HG03378 (cell line): ENCODE measurements at regions not wholly inside any gene's neighbourhood (a gene's known extent, or its start where the extent isn't known, plus 50 kb on each side); places are given as distances from the start of the nearest gene placed in this dataset.
"Not testable (repeated sequence)": the region's sequence is repeated elsewhere in the genome, so short reads cannot be mapped to it uniquely, and the experiment has no call there.

ENCODE experiments used
- ATAC-seq: cut with Tn5 transposase; IDR thresholded peaks from one replicate; pipeline ENCODE4 v1.9.1; 2021; ENCODE audit warnings: mild to moderate bottlenecking, moderate library complexity; ENCODE audit not compliant: unreplicated experiment

GRCh38 chr3:124619887-124620599 lies 110.2 kb upstream of the UMPS start:
- ATAC-seq = peak; percentile 51

GRCh38 chr3:124620600-124621063 lies 109.6 kb upstream of the UMPS start:
- peak; percentile 42 for ATAC-seq

GRCh38 chr3:124621498-124621897 lies 108.8 kb upstream of the UMPS start:
- ATAC-seq = no peak

- no peak for ATAC-seq
Measured at GRCh38 chr3:124625074-124625473, 105.2 kb upstream of the UMPS start.

- no peak for ATAC-seq
Measured at GRCh38 chr3:124627501-124627908, 102.7 kb upstream of the UMPS start.

GRCh38 chr3:124628863-124629262 lies 101.4 kb upstream of the UMPS start:
- no peak for ATAC-seq

- no peak for ATAC-seq
Measured at GRCh38 chr3:124629497-124629896, 100.8 kb upstream of the UMPS start.

GRCh38 chr3:124630960-124631359 lies 99.3 kb upstream of the UMPS start:
- no peak for ATAC-seq

- no peak for ATAC-seq
Measured at GRCh38 chr3:124631727-124632126, 98.5 kb upstream of the UMPS start.

- ATAC-seq = no peak
Measured at GRCh38 chr3:124632566-124633140, 97.6 kb upstream of the UMPS start.

GRCh38 chr3:124633524-124633923 lies 96.7 kb upstream of the UMPS start:
- no peak for ATAC-seq

- no peak for ATAC-seq
Measured at GRCh38 chr3:124634210-124635168, 95.8 kb upstream of the UMPS start.

GRCh38 chr3:124635169-124635539 lies 95.1 kb upstream of the UMPS start:
- ATAC-seq = no peak

GRCh38 chr3:124636101-124636862 lies 94.0 kb upstream of the UMPS start:
- no peak for ATAC-seq

- ATAC-seq = no peak
Measured at GRCh38 chr3:124636863-124637296, 93.4 kb upstream of the UMPS start.

GRCh38 chr3:124639406-124640237 lies 90.6 kb upstream of the UMPS start:
- peak; percentile 50 for ATAC-seq

- ATAC-seq = no peak
Measured at GRCh38 chr3:124640635-124641306, 89.5 kb upstream of the UMPS start.

- no peak for ATAC-seq
Measured at GRCh38 chr3:124643453-124643852, 86.8 kb upstream of the UMPS start.

- not testable (repeated sequence) for ATAC-seq
Measured at GRCh38 chr3:124646186-124646585, 84.1 kb upstream of the UMPS start.
